Left ventricle myocardium inferior (tissue), 1 donor: ENCODE measurements at regions not wholly inside any gene's neighbourhood (a gene's known extent, or its start where the extent isn't known, plus 50 kb on each side); places are given as distances from the start of the nearest gene placed in this dataset.
"Not testable (repeated sequence)": the region's sequence is repeated elsewhere in the genome, so short reads cannot be mapped to it uniquely, and the experiment has no call there.

ENCODE experiments used
- DNase-seq: peaks from one replicate; pipeline ENCODE4 v3.0.0-alpha.2; 2020
- H3K27ac ChIP-seq: fragments of 200-600 bp; replicated peaks from 2 replicates; pipeline ENCODE4 v1.8.0; 2021
- H3K27me3 ChIP-seq: fragments of 200-600 bp; 2 replicates; pipeline ENCODE4 v1.8.0; 2021; ENCODE audit warnings: low read depth
- H3K36me3 ChIP-seq: fragments of 200-600 bp; 2 replicates; pipeline ENCODE4 v1.8.0; 2021
- H3K4me1 ChIP-seq: fragments of 200-600 bp; 2 replicates; pipeline ENCODE4 v1.8.0; 2021
- H3K4me3 ChIP-seq: fragments of 200-600 bp; 2 replicates; pipeline ENCODE4 v1.8.0; 2021; ENCODE audit warnings: mild to moderate bottlenecking, moderate library complexity
- H3K9me3 ChIP-seq: fragments of 200-600 bp; replicated peaks from 2 replicates; pipeline ENCODE4 v1.8.0; 2021
- CTCF ChIP-seq: fragments of 200-600 bp; IDR thresholded peaks from 2 replicates; pipeline ENCODE4 v1.8.0; 2021; ENCODE audit warnings: antibody characterized with exemption, mild to moderate bottlenecking, borderline replicate concordance
- intact Hi-C: fragments of 100-400 bp; cut with micrococcal nuclease; formaldehyde crosslinking; loops from one replicate; pipeline ENCODE4 v1.11.0; 2022
- donor health status: DM: no; HTN: yes; CAD: no; lungs with severe emphysema.

GRCh38 chr13:22926748-22927400 is 253.9 kb upstream of the SGCG start:
- intact Hi-C loops = no loop called here
- H3K27ac ChIP-seq = peak overlapping the region; percentile 48

GRCh38 chr13:22927845-22928244 is 252.9 kb upstream of the SGCG start:
- H3K36me3 ChIP-seq, H3K4me1 ChIP-seq, H3K27ac ChIP-seq, DNase-seq, H3K9me3 ChIP-seq, H3K4me3 ChIP-seq, intact Hi-C loops: not testable (repeated sequence)
- H3K27me3 ChIP-seq = peaks cover 16% of the 10 kb centered on the region

More at GRCh38 chr13:22926748-22927400, 253.9 kb upstream of the SGCG start:
- H3K4me3 ChIP-seq = peak overlapping the region; percentile 63
- peaks cover 16% of the 10 kb centered on the region for H3K27me3 ChIP-seq
- no peaks in the 10 kb centered on the region for H3K36me3 ChIP-seq
- no peak for DNase-seq
- peaks cover 4% of the 10 kb centered on the region for H3K4me1 ChIP-seq
- no peaks in the 10 kb centered on the region for H3K9me3 ChIP-seq
- TF ChIP-seq CTCF = no peak

- Histone ChIP-seq H3K9me3 (no peaks in the 10 kb centered on the region), H3K27ac (no peak overlapping the region), H3K4me3 (no peak overlapping the region), H3K36me3 (no peaks in the 10 kb centered on the region), H3K27me3 (peaks cover 16% of the 10 kb centered on the region), H3K4me1 (peaks cover 4% of the 10 kb centered on the region)
- no peak for TF ChIP-seq CTCF
- intact Hi-C loops = no loop called here
- no peak for DNase-seq
Measured at GRCh38 chr13:22929381-22930126, 251.2 kb upstream of the SGCG start.

GRCh38 chr13:22931576-22931975 is 249.2 kb upstream of the SGCG start:
- H3K27me3 ChIP-seq = peaks cover 6% of the 10 kb centered on the region
- no peaks in the 10 kb centered on the region for H3K36me3 ChIP-seq
- no peak for DNase-seq
- H3K9me3 ChIP-seq = no peaks in the 10 kb centered on the region
- H3K4me1 ChIP-seq = peaks cover 3% of the 10 kb centered on the region
- TF ChIP-seq CTCF = no peak
- intact Hi-C loops = no loop called here
- no peak overlapping the region for H3K4me3 ChIP-seq
- H3K27ac ChIP-seq = no peak overlapping the region

DNA sequence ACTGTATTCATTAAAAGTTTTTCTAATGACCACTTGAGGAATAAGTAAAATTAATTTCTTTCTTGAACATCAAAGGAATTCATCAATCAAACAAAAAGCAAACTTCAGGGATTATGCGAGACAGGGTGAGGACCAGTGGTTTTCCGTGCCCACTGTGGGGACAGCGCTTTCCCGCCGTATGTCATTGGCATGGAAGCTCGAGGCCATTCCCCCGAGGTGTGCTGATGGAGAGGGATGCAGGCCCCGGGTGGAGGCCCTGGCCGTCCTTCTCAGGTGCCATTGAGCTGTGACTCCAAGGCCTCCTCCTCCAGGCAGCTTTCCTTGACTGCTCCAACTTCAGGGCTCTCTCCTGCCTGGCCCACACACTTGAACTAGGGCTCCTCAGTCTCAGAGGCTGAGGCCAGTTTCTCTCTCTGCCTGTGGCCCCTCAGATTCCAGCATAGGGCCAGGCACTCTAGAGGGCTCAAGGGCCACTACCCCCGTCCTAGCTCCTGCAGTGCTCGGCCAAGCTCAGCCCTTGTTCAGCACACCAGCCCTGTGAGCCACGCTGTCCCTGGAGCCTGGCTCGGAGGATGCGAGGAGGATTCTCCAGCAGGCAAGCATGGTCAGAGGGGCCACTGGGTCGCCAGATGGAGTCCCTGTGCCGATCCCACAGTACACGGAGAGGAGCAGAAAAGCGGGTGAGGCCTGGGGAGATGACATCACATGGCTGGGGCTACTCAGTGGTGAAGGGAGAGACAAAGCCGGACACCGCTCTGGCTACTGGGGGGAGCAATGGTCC is 248.0 kb upstream of the SGCG start:
- intact Hi-C loops, DNase-seq, H3K36me3 ChIP-seq, H3K4me3 ChIP-seq, H3K27ac ChIP-seq, H3K4me1 ChIP-seq, H3K27me3 ChIP-seq, H3K9me3 ChIP-seq: not testable (repeated sequence)

DNA sequence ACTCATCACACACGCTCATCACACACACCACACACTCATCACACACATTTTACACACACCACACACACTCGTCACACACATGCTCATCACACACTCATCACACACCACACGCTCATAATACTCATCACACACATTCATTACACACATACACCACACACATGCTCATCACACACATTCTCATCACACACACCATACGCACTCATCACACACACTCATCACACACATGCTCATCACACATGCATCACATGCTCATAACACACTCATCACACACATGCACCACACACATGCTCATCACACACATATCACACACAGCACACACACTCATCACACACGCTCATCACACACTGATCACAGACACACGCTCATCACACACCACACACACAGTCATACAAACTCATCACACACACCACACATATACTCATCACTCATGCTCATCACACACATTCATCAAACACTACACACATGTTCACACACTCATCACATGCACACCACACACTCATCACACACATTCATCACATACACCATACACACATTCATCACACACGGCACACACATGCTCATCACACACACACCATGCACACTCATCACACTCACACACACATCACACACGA is 247.1 kb upstream of the SGCG start:
- no peaks in the 10 kb centered on the region for H3K4me1 ChIP-seq
- H3K27ac ChIP-seq = no peak overlapping the region
- intact Hi-C loops = no loop called here
- no peak for TF ChIP-seq CTCF
- no peak overlapping the region for H3K4me3 ChIP-seq
- H3K36me3 ChIP-seq = no peaks in the 10 kb centered on the region
- no peaks in the 10 kb centered on the region for H3K9me3 ChIP-seq
- H3K27me3 ChIP-seq = no peaks in the 10 kb centered on the region
- no peak for DNase-seq
